GM12878 (cell line): ENCODE measurements at regions not wholly inside any gene's neighbourhood (a gene's known extent, or its start where the extent isn't known, plus 50 kb on each side); places are given as distances from the start of the nearest gene placed in this dataset.

Experiments
- ATAC-seq: fragments of 200-7000 bp; cut with Tn5 transposase; 3 replicates; pipeline ENCODE4 v1.9.1; 2020; ENCODE audit warnings: mild to moderate bottlenecking, moderate library complexity
- BruUV-seq: library from RNA; stranded (reverse); fragments of 400-500 nt; replicated peaks from 2 replicates; lab custom pipeline; 2021; lab: Mats Ljungman, UMichigan
- CTCF ChIA-PET: fragments of 300-600 bp; sonication (Branson Sonifier 250); formaldehyde crosslinking; extraction: SDS; loops from one replicate; lab custom pipeline; 2021; ENCODE audit warnings: inconsistent platforms; lab: Yijun Ruan, JAX
- POLR2A ChIA-PET: fragments of 350-600 bp; formaldehyde crosslinking; extraction: SDS; loops from one replicate; lab custom pipeline; 2021; ENCODE audit warnings: inconsistent platforms; lab: Charles Lee
- RAD21 ChIA-PET: fragments of 300-600 bp; sonication (Branson Sonifier 250); formaldehyde crosslinking; loops from one replicate; lab custom pipeline; 2023; ENCODE audit warnings: antibody characterized with exemption; ENCODE audit not compliant: unreplicated experiment; lab: Charles Lee
- SMC1A ChIA-PET: fragments of 300-600 bp; sonication (Branson Sonifier 250); formaldehyde crosslinking; loops from one replicate; lab custom pipeline; 2023; ENCODE audit not compliant: unreplicated experiment, uncharacterized antibody; lab: Charles Lee
- DNase-seq: peaks from one replicate; pipeline ENCODE4 v3.0.0-alpha.2; 2011; ENCODE audit warnings: low read depth, low spot score
- FAIRE-seq: peaks from 3 replicates; lab custom pipeline; 2011; peaks lifted over from hg19 to GRCh38; lab: Jason Lieb, UNC
- H2AFZ ChIP-seq: 2 replicates; pipeline ENCODE4 v1.6.0; 2011; ENCODE audit warnings: low read depth, low read length, control low read depth; ENCODE audit not compliant: control insufficient read depth
- H3K27ac ChIP-seq: 2 replicates; pipeline ENCODE4 v1.5.1; 2011; ENCODE audit warnings: control low read depth; ENCODE audit not compliant: control insufficient read depth, insufficient read depth
- H3K27me3 ChIP-seq, 2 experiments: replicated peaks in 1 of 2; 2 replicates each; pipeline versions ENCODE4 v1.6.0 to v1.6.1; 2011; ENCODE audit warnings: low read length in 1 of 2; ENCODE audit not compliant: control insufficient read depth in 2 of 2, insufficient read depth in 2 of 2
- H3K36me3 ChIP-seq, 2 experiments: 2 replicates each; pipeline ENCODE4 v1.5.1; 2011; ENCODE audit warnings: low read length in 1 of 2; ENCODE audit not compliant: control insufficient read depth in 2 of 2, insufficient read depth in 2 of 2
- H3K4me1 ChIP-seq: 2 replicates; pipeline ENCODE4 v1.6.1; 2011; ENCODE audit warnings: mild to moderate bottlenecking, low read length, moderate library complexity, mixed read lengths; ENCODE audit not compliant: control insufficient read depth, insufficient read depth
- H3K4me2 ChIP-seq: 2 replicates; pipeline ENCODE4 v1.6.0; 2011; ENCODE audit warnings: control low read depth; ENCODE audit not compliant: control insufficient read depth, insufficient read depth
- H3K4me3 ChIP-seq: fragments of 200-600 bp; sonication (generic); 2 replicates; pipeline ENCODE4 v1.5.1; 2016
- H3K79me2 ChIP-seq: 2 replicates; pipeline ENCODE4 v1.6.0; 2011; ENCODE audit warnings: low read length; ENCODE audit not compliant: control insufficient read depth, insufficient read depth
- H3K9ac ChIP-seq: 2 replicates; pipeline ENCODE4 v1.8.0; 2011; ENCODE audit warnings: low read length, control low read depth, mixed read lengths; ENCODE audit not compliant: control insufficient read depth, insufficient read depth
- H3K9me3 ChIP-seq: replicated peaks from 3 replicates; pipeline ENCODE4 v1.5.1; 2011; ENCODE audit warnings: mild to moderate bottlenecking, low read length; ENCODE audit not compliant: control insufficient read depth, insufficient read depth
- H4K20me1 ChIP-seq: 2 replicates; pipeline ENCODE4 v1.6.0; 2011; ENCODE audit not compliant: control insufficient read depth, insufficient read depth
- ASH2L ChIP-seq: fragments of 300-600, 200-600 bp; sonication (generic); IDR thresholded peaks from 2 replicates; pipeline ENCODE4 v1.6.1; 2017; ENCODE audit warnings: low read depth, mild to moderate bottlenecking, borderline replicate concordance
- ATF3 ChIP-seq: IDR thresholded peaks from 2 replicates; pipeline ENCODE4 v1.6.1; 2011; ENCODE audit warnings: low read depth, mild to moderate bottlenecking, low read length, moderate library complexity, borderline replicate concordance; ENCODE audit errors: extremely low read depth
- BRCA1 ChIP-seq: IDR thresholded peaks from 2 replicates; pipeline ENCODE4 v1.6.1; 2011; ENCODE audit warnings: low read depth, low read length, improper control_type of control experiment
- CBX5 ChIP-seq: sonication (generic); IDR thresholded peaks from 2 replicates; pipeline ENCODE4 v1.6.1; 2016; ENCODE audit warnings: low read depth, moderate library complexity, mild to moderate bottlenecking, inconsistent platforms
- CEBPB ChIP-seq, 2 experiments: fragments of 150-350 bp in 1 of 2; IDR thresholded peaks; 2 replicates each; pipeline ENCODE4 v1.6.1; 2012 to 2014; ENCODE audit warnings: low read depth in 2 of 2, low read length in 2 of 2, borderline replicate concordance in 1 of 2, inconsistent platforms in 1 of 2
- CREB1 ChIP-seq: IDR thresholded peaks from 2 replicates; pipeline ENCODE4 v1.6.1; 2012; ENCODE audit warnings: low read depth, mild to moderate bottlenecking, inconsistent platforms
- GABPA ChIP-seq: IDR thresholded peaks from 2 replicates; pipeline ENCODE4 v1.6.1; 2014; ENCODE audit warnings: antibody characterized with exemption, low read depth, mild to moderate bottlenecking, inconsistent platforms
- HDAC2 ChIP-seq: fragments of 200-600 bp; sonication (generic); IDR thresholded peaks from 2 replicates; pipeline ENCODE4 v1.6.1; 2017
- HDAC6 ChIP-seq: fragments of 200-600 bp; sonication (generic); IDR thresholded peaks from one replicate; pipeline ENCODE4 v1.8.0; 2017; ENCODE audit warnings: antibody characterized with exemption; ENCODE audit not compliant: unreplicated experiment
- IRF5 ChIP-seq: fragments of 450-650 bp; IDR thresholded peaks from 2 replicates; pipeline ENCODE4 v1.6.1; 2017; ENCODE audit warnings: borderline replicate concordance
- MEF2B ChIP-seq: fragments of 450-650 bp; IDR thresholded peaks from 2 replicates; pipeline ENCODE4 v1.6.1; 2018; ENCODE audit warnings: mild to moderate bottlenecking, moderate library complexity; ENCODE audit not compliant: partially characterized antibody, poor library complexity, severe bottlenecking
- SIN3A ChIP-seq: IDR thresholded peaks from 2 replicates; pipeline ENCODE4 v1.6.1; 2012; ENCODE audit warnings: low read depth, low read length, improper control_type of control experiment
- SMARCA5 ChIP-seq: fragments of 450-650 bp; IDR thresholded peaks from 2 replicates; pipeline ENCODE4 v1.6.1; 2017; ENCODE audit warnings: mild to moderate bottlenecking
- SMC3 ChIP-seq: IDR thresholded peaks from 2 replicates; pipeline ENCODE4 v1.6.1; 2011; ENCODE audit warnings: low read length, improper control_type of control experiment, borderline replicate concordance
- TCF7 ChIP-seq: IDR thresholded peaks from 2 replicates; pipeline ENCODE4 v1.6.1; 2014; ENCODE audit warnings: antibody characterized with exemption, borderline replicate concordance
- ZNF207 ChIP-seq: fragments of 450-650 bp; IDR thresholded peaks from 2 replicates; pipeline ENCODE4 v1.6.1; 2014; ENCODE audit warnings: antibody characterized with exemption, mild to moderate bottlenecking, borderline replicate concordance
- ZNF217 ChIP-seq: fragments of 450-650 bp; IDR thresholded peaks from 2 replicates; pipeline ENCODE4 v1.6.1; 2017; ENCODE audit warnings: antibody characterized with exemption, mild to moderate bottlenecking
- ZNF384 ChIP-seq: IDR thresholded peaks from 2 replicates; pipeline ENCODE4 v1.6.1; 2012; ENCODE audit warnings: low read depth, mild to moderate bottlenecking, low read length, improper control_type of control experiment, borderline replicate concordance
- WGBS: methylation state at CpG from one replicate; pipeline ENCODE4 v1.1.6; 2016; ENCODE audit warnings: low lambda C conversion rate; ENCODE audit not compliant: insufficient replicate concordance, insufficient coverage; ENCODE audit errors: missing lambda C conversion rate; 5-methylcytosine and 5-hydroxymethylcytosine counted together
- in situ Hi-C: fragments of 300-500 bp; cut with MboI; formaldehyde crosslinking; loops from 9 replicates; pipeline ENCODE4 v1.14.3; 2018; ENCODE audit warnings: mixed read lengths
- intact Hi-C: fragments of 100-400 bp; cut with micrococcal nuclease; formaldehyde crosslinking; loops from one replicate; pipeline ENCODE4 v1.14.2; 2022; ENCODE audit not compliant: unreplicated experiment
- TF ChIP-seq, protein P1 (sequence below): fragments of 450-650 bp; IDR thresholded peaks from 2 replicates; pipeline ENCODE4 v1.6.1; 2014; ENCODE audit warnings: mild to moderate bottlenecking
- TF ChIP-seq, protein P2 (sequence below): IDR thresholded peaks from 2 replicates; pipeline ENCODE4 v1.6.1; 2012; ENCODE audit warnings: mild to moderate bottlenecking, low read depth, low read length

DNA sequence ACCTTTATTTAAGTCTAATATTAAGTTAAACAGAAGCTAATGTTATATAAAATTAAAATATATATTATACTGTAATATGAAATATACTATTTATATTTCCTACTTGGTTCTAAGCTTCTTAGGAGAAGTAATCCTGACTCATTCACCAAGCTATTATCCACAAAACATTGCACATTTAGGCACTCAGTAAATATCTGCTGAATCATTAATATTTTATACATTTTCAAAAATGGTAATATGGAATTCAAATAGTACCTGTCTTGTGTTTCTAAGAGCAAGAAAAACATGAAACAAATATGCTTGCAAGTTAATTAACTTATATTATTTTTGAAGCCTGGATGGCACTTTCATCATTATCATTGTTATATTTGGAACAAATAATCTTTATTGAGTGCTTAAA lies 153.0 kb upstream of the CNTN4 start (continued):
- TF ChIP-seq SIN3A, result no peak
- TF ChIP-seq ZNF207, result no peak
- TF ChIP-seq ZNF217, result no peak
- TF ChIP-seq CEBPB (IDR thresholded peaks at IDR 0.05; ENCODE audit: borderline replicate concordance in 1 of 2, low read depth in 2 of 2, low read length in 2 of 2), result no peak
- no peak for TF ChIP-seq BRCA1

GRCh38 chr3:1953536-1953935 lies 145.1 kb upstream of the CNTN4 start:
- intact Hi-C loops (no loop called here), in situ Hi-C loops (no loop called here)
- CTCF ChIA-PET, result no interaction called here
- H3K4me2 ChIP-seq, result no peak overlapping the region
- H3K9ac ChIP-seq, result no peak overlapping the region
- BruUV-seq, result no TSS peak
- H3K4me3 ChIP-seq, result no peak overlapping the region
- POLR2A ChIA-PET, result no interaction called here
- H3K27ac ChIP-seq, result no peak overlapping the region
- H3K79me2 ChIP-seq, result no peaks in the 10 kb centered on the region
- no peak overlapping the region for H2AFZ ChIP-seq
- WGBS, result 52% methylated on average over 7 of the region's 7 CpGs
- DNase-seq, result no peak
- no peak for TF ChIP-seq IRF5
- no peak for TF ChIP-seq CBX5
- no peak for TF ChIP-seq HDAC6
- TF ChIP-seq ASH2L, result no peak
- no peak for TF ChIP-seq TCF7
- no peak for TF ChIP-seq ATF3
- no peak for TF ChIP-seq HDAC2
- TF ChIP-seq CREB1, result no peak
- no peak for TF ChIP-seq ZNF384
- no peak for TF ChIP-seq SMC3
- TF ChIP-seq, protein P1, sequence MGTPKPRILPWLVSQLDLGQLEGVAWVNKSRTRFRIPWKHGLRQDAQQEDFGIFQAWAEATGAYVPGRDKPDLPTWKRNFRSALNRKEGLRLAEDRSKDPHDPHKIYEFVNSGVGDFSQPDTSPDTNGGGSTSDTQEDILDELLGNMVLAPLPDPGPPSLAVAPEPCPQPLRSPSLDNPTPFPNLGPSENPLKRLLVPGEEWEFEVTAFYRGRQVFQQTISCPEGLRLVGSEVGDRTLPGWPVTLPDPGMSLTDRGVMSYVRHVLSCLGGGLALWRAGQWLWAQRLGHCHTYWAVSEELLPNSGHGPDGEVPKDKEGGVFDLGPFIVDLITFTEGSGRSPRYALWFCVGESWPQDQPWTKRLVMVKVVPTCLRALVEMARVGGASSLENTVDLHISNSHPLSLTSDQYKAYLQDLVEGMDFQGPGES, result no peak
- TF ChIP-seq MEF2B, result no peak
- TF ChIP-seq, protein P2, sequence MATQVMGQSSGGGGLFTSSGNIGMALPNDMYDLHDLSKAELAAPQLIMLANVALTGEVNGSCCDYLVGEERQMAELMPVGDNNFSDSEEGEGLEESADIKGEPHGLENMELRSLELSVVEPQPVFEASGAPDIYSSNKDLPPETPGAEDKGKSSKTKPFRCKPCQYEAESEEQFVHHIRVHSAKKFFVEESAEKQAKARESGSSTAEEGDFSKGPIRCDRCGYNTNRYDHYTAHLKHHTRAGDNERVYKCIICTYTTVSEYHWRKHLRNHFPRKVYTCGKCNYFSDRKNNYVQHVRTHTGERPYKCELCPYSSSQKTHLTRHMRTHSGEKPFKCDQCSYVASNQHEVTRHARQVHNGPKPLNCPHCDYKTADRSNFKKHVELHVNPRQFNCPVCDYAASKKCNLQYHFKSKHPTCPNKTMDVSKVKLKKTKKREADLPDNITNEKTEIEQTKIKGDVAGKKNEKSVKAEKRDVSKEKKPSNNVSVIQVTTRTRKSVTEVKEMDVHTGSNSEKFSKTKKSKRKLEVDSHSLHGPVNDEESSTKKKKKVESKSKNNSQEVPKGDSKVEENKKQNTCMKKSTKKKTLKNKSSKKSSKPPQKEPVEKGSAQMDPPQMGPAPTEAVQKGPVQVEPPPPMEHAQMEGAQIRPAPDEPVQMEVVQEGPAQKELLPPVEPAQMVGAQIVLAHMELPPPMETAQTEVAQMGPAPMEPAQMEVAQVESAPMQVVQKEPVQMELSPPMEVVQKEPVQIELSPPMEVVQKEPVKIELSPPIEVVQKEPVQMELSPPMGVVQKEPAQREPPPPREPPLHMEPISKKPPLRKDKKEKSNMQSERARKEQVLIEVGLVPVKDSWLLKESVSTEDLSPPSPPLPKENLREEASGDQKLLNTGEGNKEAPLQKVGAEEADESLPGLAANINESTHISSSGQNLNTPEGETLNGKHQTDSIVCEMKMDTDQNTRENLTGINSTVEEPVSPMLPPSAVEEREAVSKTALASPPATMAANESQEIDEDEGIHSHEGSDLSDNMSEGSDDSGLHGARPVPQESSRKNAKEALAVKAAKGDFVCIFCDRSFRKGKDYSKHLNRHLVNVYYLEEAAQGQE, result no peak
- TF ChIP-seq SMARCA5, result no peak
- TF ChIP-seq ZNF207, result no peak
- TF ChIP-seq GABPA, result no peak
- TF ChIP-seq, all 136 proteins: peak for 0
- FAIRE-seq (no peak), ATAC-seq (0 out of 3 replicates have a peak, but pooled peaks have one; percentile 16)
- Histone ChIP-seq H4K20me1 (no peaks in the 10 kb centered on the region), H3K27me3 (no peaks in the 10 kb centered on the region), H3K9me3 (no peaks in the 10 kb centered on the region), H3K36me3 (no peaks in the 10 kb centered on the region), H3K4me1 (no peaks in the 10 kb centered on the region)
- ChIA-PET SMC1A (no interaction called here), RAD21 (no interaction called here)
